Fibroblast of skin of back (primary cell): ENCODE measurements at regions not wholly inside any gene's neighbourhood (a gene's known extent, or its start where the extent isn't known, plus 50 kb on each side); places are given as distances from the start of the nearest gene placed in this dataset.
A peak's percentile ranks its signal among the peaks of the same experiment; 100 is the strongest.

ENCODE experiments used
- DNase-seq: peaks from one replicate; pipeline ENCODE4 v3.0.0-alpha.2; 2013

DNA sequence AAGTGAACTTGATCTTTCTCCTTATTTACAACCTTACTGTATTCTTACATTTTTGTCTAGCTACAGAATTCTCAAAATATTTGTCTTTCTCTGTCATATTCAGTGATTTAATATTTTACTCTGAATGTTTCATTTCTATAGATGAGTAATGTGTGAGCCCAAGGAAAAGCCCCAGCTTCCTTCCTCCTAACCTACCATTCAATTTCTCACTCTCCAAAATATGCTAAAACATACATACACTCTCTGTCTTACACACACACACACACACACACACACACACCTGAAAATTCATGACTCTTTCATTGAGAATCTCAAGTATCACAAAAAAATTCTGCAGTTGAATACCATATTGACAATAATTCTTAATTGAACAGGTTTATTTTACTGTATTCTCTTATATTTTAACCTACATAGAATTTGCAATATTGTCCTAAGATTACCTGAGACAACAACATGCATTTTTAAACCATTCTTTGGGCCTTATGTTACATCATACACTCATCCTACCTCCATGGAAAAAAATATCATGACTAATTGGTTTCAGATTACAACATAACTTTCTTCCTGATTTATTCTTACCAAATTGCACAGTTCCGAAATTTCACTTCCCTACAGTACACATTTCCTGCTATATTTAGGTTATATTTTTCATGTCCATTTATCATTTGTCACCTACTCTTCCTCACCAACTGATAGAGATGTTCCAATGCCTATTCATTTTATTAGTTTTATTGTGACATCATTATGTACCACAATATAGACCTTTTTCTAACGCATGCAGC lies 1965.6 kb upstream of the PCDH20 start:
- DNase-seq = peak; percentile 40

DNA sequence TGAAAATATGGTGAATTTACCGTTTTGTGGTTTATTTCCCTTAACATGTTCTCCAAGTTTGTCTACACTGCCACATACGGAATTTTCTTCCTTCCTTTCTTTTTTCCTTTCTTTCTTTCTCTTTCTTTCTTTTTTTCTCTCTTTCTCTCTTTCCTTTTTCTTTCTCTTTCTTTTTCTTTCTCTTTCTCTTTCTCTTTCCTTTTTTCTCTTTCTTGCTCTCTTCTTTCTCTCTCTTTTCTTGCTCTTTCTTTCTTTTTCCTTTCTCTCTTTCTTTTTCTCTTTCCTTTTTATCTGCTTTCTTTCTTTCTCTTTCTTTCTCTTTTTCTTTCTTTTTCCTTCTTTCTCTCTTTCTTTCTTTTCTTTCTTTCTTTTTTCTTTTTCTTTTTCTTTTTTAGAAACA lies 1962.3 kb upstream of the PCDH20 start:
- no peak for DNase-seq

GRCh38 chr13:63370101-63370500 lies 1954.5 kb upstream of the PCDH20 start:
- DNase-seq = no peak

- no peak for DNase-seq
These were observed 1952.0 kb upstream of the PCDH20 start for GRCh38 chr13:63367522-63368198.

GRCh38 chr13:63364159-63364558 lies 1948.5 kb upstream of the PCDH20 start:
- no peak for DNase-seq

- peak; percentile 6 for DNase-seq
These were observed 1935.9 kb upstream of the PCDH20 start for GRCh38 chr13:63351533-63351932.

GRCh38 chr13:63351081-63351480 lies 1935.4 kb upstream of the PCDH20 start:
- DNase-seq = no peak

DNA sequence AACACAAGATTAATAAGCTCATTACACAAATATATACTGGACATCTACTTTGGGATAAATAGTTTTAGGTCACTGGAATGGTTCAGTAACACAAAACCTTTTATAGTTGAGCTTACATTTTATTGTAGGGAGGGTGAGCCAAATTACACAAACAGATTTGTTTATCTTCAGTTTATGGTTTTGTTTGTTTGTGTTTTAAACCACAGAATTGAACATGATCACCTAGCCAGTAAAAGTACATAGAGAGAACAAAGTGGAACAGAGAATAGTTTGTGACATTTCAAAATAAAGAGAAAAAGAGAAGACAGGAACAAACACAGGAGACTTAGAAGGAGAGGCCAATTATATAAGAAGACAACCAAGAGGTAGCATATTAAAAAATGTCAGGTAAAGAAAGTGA lies 1930.2 kb upstream of the PCDH20 start:
- DNase-seq = no peak

DNA sequence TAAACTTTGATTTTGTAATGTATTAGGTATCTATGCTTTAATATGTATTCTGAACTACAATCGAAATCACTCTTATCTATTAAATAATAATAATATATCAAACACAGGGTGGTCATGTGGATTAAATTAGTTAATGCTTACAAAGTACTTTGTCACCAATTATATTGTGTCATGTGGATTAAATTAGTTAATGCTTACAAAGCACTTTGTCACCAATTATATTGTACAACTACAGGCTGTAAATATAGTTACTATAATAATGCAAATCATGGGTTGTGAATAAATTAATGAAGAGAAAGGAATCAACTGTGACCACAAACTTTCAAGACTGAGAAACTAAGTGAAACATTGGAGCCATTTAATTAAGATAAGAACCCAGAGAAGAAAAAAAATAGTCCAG lies 1929.1 kb upstream of the PCDH20 start:
- no peak for DNase-seq

GRCh38 chr13:63337921-63338320 lies 1922.3 kb upstream of the PCDH20 start:
- DNase-seq = no peak

GRCh38 chr13:63337041-63337440 lies 1921.4 kb upstream of the PCDH20 start:
- no peak for DNase-seq

DNA sequence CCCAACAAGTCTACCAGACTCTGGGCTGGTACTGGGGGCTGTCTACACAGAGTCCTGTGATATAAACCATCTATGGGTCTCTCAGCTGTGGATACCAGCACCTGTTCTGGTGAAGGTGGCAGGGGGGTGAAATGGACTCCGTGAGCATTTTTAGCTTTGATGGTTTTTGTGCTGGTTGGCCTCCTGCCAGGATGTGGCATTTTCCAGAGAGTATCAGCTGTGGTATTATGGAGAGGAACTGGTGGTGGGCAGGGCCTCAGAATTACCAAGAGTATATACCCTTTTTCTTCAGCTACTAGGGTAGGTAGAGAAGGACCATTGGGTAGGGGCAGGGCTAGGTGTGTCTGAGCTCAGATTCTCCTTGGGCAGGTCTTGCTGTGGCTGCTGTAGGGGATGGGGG lies 1920.9 kb upstream of the PCDH20 start:
- DNase-seq = no peak

- DNase-seq = no peak
These were observed 1911.9 kb upstream of the PCDH20 start for GRCh38 chr13:63327584-63327983.

GRCh38 chr13:63323441-63323840 lies 1907.8 kb upstream of the PCDH20 start:
- DNase-seq = no peak

- no peak for DNase-seq
These were observed 1895.9 kb upstream of the PCDH20 start for GRCh38 chr13:63311587-63311986.

- no peak for DNase-seq
These were observed 1893.0 kb upstream of the PCDH20 start for GRCh38 chr13:63308549-63309165.

DNA sequence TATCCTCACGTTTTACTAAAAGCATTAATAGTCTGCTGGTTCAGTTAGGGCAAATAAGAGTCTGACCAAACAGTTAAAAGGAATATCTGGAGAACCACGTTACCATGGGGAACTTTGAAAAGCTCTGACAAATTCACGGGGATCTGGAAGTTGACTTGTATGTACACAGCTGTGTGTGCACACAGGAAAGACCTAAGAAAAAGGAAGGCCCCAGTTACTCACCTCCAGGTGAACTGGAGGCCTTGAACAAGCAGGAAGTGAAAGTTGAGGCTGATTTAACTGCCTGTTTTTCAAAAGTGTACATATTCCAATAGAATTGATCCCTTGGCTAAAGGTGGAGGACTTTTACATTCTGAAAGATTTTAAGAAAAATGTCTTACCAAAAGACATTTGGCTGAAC lies 1891.6 kb upstream of the PCDH20 start:
- no peak for DNase-seq

DNA sequence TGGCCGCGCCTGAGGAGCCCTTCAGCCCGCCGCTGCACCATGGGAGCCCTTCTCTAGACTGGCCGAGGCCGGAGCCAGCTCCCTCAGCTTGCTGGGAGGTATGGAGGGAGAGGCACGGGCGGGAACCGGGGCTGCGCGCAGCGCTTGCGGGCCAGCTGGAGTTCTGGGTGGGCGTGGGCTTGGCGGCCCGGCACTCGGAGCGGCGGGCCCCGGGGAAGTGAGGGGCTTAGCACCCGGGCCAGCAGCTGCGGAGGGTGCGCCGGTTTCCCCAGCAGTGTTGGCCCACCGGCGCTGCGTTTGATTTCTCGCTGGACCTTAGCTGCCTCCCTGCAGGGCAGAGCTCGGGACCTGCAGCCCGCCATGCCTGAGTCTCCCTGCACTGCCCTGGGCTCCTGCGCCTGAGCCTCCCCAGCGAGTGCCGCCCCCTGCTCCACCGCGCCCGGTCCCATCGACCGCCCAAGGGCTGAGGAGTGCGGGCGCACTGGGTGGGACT lies 1890.0 kb upstream of the PCDH20 start:
- DNase-seq = no peak

GRCh38 chr13:63304497-63304896 lies 1888.8 kb upstream of the PCDH20 start:
- no peak for DNase-seq

DNA sequence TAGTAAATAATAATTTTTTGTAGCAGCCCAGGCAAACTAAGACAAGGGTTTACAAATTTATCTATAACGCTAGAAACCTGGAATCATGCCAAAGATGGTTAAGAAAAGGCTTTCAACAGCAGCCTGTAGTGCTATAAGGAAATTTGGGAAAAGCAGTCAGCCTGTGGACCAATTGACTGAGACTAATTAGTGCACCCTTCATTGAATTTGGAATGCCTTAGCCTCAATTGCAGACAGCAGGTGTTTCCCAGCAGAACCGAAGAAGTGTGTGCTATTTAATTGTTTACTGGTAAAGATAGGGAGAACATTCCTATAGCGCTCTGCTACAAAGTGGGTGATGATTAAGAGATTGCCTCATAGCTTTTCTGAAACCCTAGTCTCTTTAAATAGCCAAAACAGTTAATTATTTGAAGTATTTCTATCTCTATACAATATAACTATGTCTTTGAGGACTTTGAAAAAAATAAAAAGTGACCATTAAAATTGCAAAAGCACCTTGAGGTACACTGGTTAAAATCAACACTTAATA lies 1884.3 kb upstream of the PCDH20 start:
- DNase-seq = no peak

GRCh38 chr13:63297163-63297562 lies 1881.5 kb upstream of the PCDH20 start:
- no peak for DNase-seq

DNA sequence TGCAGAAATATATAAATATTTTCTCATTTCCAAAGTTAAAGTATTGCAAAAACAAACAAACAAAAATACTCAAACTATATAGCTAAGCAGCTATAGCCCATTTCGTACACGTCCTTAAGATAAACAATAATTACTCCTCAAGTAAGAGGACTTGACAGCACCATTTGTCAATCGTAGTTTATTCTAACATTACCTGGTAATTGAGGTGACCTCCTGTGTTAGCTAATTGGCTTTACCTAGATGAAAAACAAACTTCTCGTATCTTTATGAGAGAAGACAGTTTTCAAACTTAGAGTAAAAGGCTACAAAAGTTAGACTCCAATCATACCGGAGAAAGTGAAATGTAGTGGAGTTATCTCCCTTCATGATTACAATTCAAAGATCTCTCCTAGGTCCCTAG lies 1876.1 kb upstream of the PCDH20 start:
- DNase-seq = no peak

GRCh38 chr13:63288576-63288975 lies 1872.9 kb upstream of the PCDH20 start:
- peak; percentile 82 for DNase-seq
